Activated T-cell treated with anti-CD3 and anti-CD28 coated beads, Interleukin-2, amount 50 U/mL, for 48 hours (primary cell): ENCODE measurements at regions not wholly inside any gene's neighbourhood (a gene's known extent, or its start where the extent isn't known, plus 50 kb on each side); places are given as distances from the start of the nearest gene placed in this dataset.

Experiments used
- DNase-seq, 2 experiments: peaks; one replicate each; pipeline ENCODE4 v3.0.0-alpha.2; 2020

- no peak for DNase-seq
Measured at GRCh38 chr15:35596285-35596684, 50.3 kb upstream of the DPH6 start.

- no peak for DNase-seq
Measured at GRCh38 chr15:35602836-35603235, 56.9 kb upstream of the DPH6 start.

DNA sequence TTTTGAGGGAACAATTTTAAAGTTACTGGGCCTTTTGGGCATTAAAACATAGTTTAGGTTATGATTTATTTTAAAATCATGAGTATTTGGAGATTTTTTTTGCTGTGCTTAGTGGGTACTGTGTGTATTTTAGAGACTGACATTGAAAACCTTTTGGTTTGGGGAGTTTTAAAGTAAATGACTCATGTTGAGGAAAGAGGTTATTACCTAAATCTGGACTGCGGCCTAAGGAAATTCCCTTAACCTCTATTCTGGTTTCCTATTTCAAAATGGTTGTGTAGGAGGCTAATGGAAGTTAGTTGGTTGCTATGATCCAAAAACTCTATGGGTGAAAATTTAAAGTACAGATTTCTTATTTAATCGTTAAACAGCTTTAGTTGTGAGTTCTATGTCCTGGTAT lies 57.3 kb upstream of the DPH6 start:
- no peak for DNase-seq

DNA sequence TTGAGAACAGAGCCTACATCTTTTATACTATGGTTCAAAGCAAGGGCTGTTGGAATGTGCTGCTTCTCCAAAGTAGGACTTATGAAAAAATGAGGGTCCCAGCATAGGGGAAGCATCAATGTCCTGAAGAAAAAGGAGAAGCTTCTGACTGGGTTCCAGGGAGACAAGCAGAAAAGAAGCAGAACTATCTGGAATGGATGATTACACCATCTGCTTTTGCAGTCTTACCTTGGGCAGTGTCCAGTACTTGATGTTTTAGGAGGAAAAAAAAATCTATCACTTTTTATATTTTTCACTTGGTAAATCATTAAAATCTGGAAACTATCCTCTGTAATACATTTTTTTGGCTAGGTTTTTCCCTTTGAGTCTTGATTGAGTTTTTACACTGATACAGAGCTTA lies 57.9 kb upstream of the DPH6 start:
- DNase-seq: no peak

- DNase-seq: no peak
Measured at GRCh38 chr15:35605764-35606449, 59.9 kb upstream of the DPH6 start.

DNA sequence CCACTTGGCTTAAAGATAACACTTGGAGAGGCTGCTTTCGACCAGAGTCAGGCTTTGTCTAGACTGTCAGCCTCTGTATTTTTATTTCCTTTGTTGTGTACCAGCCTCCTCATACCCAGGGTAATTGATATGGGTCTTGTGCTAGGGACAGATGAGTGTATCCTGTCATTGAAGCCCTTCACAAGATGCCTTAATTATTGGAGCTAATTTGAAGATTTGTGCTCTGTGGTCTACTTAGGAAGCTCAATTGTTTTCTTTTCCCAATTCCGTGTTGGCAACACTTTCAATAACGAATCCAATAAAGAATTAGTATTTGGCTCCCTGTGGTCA lies 60.5 kb upstream of the DPH6 start:
- DNase-seq: no peak

GRCh38 chr15:35616498-35617271 lies 70.7 kb upstream of the DPH6 start:
- DNase-seq: no peak

DNA sequence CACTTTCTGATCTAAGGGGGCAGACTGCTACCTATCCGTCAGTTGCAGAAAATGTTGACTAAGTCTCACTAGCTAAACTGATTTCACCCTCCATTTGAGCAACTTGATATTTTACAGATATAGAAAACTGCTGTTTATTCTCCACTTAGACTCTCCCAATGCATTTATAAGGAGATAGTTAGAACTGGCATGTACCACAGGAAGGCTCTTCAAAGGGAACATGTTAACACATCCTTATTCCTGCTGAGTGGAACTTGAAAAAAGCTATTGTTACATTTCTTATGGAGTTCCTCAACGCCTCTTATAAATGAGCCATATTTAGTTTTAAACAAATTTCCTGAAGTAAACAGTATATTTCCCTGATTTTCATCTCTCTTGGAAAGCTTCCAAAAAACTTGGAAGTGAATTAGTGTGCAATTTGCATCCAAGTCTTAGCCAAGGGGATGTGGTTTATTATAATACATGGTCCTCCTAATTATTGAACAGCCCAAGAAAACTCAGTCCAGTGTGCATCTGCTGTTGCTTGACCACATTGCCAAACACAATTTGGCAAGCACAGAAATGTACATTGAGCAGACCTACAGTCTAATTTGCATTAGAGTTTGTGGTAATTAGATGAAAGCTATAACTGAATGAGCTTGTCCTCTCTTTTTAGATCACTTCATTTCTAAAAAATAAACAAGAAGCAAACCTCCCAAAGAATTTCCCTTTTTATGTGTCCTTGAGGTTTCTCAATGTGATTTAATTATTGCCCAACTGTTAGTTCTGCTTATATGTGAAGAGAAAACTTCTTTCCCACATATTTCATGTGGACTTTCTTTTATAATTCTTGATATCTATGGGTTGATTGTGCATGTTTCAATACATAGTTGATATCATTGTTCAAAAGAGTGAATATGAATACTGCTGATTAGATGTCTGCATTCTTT lies 72.6 kb upstream of the DPH6 start:
- DNase-seq: no peak

GRCh38 chr15:35622641-35623340 lies 76.8 kb upstream of the DPH6 start:
- DNase-seq: no peak

- no peak for DNase-seq
Measured at GRCh38 chr15:35624881-35625280, 78.9 kb upstream of the DPH6 start.

DNA sequence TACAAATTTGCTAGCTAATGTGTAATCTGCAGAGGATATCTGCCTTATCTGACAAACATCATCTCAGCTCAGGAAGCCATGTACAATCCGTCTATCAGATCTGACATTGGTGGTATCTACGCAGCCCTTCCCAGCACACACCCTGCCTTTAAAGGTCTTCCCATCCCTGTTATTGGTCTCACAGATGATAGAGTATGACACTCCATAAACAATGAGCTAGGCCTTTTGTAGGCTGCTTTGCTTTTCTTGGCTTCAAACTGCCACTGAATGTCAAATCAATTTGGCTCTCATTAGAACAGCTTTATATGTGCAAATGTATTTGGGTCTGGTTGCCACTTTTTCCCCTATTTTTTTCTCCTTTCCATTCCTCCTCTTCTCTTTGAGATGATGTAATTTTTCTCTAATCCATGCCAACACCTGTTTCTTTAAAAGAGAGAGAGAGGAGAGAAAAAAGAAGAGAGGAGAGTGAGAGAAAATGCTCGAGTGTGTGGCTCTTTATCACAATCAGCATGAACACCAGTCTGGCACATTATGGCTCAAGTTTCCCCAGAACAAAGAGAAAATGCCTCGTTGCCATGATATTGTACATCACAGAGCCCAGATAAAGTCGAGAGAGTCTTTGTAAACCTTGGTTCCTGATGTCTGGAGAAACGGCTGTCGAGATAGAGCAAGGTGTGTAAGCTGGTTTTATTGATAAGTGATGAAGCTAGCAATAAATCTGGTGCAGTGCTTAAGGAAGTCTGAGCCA lies 80.8 kb upstream of the DPH6 start:
- DNase-seq: no peak

DNA sequence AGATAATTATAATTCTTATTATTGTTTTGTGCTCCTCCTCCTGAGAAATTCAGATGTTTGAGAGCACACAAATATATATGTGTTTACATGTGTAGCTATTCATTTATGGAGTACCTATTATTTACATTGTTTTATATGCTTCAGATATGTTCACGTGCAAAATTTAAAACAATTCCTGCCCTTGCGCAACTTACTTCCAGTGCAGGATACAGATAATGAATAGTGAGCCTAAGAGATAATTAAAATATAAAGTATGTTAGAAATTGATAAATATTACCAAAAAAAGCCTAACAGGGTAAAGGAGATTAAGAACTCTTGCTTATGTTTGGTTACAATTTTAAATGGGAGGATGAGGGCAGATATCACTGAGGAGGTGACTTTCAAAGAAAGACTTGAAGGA lies 81.7 kb upstream of the DPH6 start:
- no peak for DNase-seq

DNA sequence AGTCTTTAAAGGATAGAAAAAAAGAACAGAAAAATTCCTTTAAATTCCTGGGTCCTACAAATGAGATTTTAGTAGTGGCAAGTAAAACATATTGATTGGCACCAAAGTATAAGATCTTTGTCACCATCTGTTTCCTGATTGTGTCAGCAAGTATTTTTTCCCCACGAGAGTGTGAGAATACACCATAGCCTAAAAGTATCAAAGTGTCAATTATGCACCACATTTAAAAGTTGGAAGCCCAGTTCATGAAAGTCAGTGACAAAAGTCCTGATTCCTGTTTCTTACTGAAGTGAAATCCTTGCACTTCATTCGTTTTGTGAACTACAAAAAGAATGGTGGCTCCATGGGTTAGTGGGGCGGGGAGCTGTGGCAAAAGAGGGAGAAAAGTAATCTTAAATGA lies 83.8 kb upstream of the DPH6 start:
- no peak for DNase-seq

GRCh38 chr15:35630532-35630931 lies 84.6 kb upstream of the DPH6 start:
- no peak for DNase-seq

DNA sequence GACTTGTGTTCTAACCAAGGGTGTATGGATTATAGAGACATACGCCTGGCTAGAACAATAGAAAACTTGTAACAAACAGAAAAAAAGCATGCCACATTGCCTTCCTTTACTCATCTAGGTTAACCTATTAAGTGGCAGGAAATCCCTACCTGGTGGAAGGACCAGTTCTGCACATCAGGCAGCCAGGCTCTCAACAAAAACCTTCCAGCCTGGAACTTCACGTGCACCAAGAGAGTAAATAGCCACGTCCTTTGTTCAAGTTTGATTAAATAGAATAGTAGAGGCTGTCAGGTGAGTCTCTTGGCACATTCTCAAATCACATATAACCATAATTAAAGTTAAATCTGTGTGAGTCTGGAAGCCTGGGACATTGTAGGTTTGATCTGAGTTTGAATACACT lies 85.0 kb upstream of the DPH6 start:
- DNase-seq: no peak

- no peak for DNase-seq
Measured at GRCh38 chr15:35633677-35634076, 87.7 kb upstream of the DPH6 start.

DNA sequence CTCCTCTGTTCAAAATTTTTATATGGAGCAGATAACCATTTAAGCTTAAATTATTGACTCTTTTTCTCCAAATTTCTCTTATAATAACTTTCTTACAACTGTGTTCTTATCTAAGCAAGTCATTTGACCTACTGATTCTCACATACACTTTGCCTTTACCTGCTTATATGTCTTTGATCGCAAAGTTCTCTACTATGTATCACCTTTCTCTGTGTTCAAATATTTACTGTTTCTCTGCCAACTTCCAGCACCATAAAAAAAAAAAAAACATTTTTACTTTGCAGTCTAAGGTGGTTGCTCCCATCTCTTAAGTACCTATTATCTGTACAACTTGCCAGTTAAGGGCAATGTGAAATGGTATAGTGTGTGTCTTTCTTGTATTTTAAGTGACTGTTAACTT lies 100.8 kb upstream of the DPH6 start:
- DNase-seq: no peak

- no peak for DNase-seq
Measured at GRCh38 chr15:35647303-35647702, 101.3 kb upstream of the DPH6 start.

GRCh38 chr15:35648941-35649340 lies 103.0 kb upstream of the DPH6 start:
- DNase-seq: no peak

DNA sequence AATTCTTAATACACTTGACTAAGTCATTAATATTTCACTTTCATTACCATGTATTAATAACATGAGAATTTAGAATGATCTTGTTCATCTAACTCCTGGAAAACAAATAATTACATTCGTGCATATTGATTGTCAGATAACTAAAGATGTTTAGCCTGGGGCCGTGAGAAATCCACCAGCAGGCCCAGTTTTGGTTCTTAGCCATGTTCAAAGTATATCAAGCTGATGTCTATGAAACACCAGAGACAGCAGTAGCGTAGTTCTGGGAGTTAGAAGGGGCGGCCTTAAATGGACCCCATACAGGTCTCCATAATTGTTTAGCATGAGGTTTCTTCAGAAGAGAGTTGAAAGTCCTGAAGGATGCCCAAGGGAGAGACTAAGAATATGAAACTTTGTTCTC lies 103.6 kb upstream of the DPH6 start:
- no peak for DNase-seq

DNA sequence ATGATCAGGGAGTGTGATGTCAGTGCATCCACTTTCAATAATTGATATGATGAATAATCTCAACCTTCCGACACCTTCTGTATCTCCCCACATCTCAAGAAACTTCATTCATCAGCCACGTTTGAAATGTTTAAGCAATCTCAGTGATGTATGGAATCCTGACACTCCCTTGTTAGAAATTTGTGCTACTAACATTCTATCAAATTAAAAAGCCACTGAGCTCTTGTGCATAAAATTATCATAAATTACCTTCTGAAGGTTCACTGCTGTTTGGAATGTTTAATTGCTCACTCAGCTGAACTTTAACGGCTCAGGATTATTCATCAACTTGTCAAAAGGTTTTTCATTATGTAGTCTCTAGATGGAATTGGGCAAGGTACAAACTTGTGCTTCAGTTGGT lies 108.4 kb upstream of the DPH6 start:
- no peak for DNase-seq

DNA sequence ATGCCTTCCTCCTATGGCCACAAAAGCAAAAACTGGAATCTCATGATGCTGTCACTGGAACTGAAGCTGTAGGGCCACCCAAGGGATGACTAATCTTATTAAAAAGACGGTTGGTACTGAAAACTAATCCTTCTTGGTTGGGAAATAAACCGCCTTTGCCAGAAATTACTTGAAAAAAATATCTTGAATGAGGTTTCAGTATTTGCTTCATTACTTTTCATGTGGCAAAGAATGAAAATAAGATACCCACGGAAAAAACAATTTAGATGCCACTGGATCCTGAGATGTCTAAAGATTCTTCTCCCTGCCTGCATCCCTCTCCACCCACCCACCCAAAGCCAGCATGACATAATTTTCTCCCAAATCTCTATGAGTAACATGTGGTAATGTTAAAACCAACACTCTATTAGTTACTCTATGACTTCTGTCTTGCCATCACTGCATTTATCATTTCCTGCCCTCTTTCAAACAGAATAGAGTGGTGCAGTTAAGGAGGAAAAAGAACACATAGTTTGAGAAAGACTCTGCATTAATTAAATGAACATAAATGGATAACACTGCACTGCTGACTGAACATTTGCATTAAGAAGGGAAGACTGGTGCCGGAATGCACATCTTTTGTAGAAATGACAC lies 111.8 kb upstream of the DPH6 start:
- DNase-seq: peak; percentile 37 to 46
